HS-27A (cell line): ENCODE measurements at regions not wholly inside any gene's neighbourhood (a gene's known extent, or its start where the extent isn't known, plus 50 kb on each side); places are given as distances from the start of the nearest gene placed in this dataset.
A peak's percentile ranks its signal among the peaks of the same experiment; 100 is the strongest.
"Not testable (repeated sequence)": the region's sequence is repeated elsewhere in the genome, so short reads cannot be mapped to it uniquely, and the experiment has no call there.

Experiments used
- DNase-seq: peaks from one replicate; pipeline ENCODE4 v3.0.0-alpha.2; 2012; ENCODE audit warnings: low read depth, missing footprints

DNA sequence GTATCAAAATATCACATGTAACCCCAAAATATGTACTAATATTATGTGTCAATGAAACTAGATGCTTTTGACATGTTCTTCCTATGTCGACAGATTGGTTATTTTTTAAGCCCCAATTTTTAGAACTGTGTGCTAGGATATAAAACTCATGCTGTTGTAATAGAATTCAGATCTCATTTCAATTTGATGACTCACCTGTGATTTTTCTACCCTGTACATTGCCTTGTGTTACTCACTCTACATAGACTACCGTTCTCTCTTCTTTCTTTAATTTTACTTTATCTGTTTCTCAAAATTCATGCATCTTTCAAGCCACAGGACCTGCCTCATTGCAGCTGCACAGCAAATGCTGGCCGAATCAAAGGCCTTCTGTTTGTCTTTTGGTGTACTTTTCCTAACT lies 284.5 kb downstream of the MAT2B start:
- DNase-seq = peak; percentile 7

DNA sequence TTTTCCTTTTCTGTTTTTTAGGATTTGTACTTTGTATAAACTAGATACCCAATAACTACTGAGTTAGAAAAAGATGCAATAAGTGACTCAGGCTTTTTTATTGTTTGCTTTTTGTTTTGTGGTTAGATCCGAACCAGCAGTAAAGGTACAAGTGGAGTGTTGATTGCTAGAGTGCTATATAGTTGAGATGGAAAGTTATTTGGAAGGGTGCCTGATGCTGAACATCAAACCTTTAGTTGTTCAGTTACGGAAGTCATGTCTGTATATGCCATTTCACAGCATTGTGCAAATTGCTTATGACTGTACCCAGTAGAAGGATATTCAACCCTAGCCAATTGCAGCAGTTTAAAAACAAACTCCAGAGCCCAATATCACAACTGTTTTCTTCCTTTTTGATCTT lies 285.1 kb downstream of the MAT2B start:
- no peak for DNase-seq

DNA sequence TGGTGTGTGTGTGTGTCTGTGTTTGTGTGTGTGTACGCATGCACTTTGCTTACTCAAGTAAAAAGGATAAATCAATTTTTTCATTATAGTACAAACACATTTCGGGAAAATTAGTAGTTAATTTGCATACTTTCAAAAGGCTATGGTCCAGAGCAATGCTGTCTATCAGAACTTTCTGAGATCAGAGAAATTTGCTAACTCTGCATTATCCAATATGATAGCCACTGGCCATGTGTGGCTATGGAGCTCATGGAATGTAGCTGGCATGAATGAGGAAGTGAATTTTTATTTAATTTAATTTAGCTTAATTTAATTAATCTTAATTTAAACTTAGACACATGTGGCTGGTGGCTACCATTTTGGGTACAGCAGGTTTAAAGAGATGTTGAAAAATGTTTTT lies 289.6 kb downstream of the MAT2B start:
- no peak for DNase-seq

DNA sequence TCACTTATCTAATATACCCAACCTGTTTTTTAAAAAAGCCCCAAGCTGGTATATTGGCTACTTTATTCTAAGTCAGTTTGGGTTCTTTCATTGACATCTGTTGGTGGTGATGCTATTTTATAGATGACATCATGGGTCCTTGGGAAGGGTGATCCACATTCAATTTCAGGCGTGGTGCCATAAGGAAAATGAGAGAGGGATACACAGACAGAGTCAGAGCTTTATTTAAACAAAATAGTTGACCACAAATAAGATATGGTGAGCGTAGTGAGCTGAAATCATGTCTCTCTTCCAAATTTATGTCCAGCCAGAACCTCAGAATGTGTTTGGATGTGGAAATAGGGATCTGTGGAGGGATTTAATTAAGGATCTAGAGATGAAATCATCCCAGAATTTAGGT lies 302.4 kb downstream of the MAT2B start:
- no peak for DNase-seq

DNA sequence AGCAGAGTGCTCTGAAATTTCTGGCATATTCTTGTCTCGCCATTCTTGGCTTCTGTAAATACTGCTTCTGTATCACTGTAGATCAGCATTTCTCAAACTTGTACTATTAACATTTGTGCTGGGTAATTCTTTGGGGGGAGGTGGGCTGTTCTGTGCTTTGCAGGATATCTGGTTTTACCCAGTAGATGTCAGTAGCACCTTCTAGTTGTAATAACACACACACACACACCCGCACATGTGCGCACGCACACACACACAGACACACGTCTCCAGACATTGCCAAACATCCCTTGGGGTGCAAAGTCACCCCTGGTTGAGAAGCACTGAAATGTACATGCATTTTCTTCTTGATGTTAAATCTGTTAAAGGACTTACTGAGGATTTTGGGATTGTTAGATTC lies 304.1 kb downstream of the MAT2B start:
- DNase-seq = no peak

DNA sequence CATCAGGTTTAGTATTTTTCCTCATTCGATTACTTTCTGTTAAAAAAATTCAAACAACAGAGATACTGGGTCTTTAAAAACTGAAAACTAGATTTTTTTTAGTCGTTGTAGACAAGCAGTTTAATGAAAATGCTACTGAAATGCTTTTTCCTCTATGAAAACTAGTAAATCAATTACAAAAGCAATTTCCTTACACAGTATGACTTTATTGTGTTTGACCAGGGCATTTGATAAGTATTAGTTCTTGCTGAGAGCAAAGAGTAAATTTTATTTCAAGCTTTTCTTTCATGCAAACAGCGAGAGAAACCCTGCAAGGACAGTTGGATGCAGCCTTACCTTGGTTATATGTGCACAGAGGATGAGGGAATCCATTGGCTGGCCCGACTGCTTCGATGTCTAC lies 308.5 kb downstream of the MAT2B start:
- no peak for DNase-seq

DNA sequence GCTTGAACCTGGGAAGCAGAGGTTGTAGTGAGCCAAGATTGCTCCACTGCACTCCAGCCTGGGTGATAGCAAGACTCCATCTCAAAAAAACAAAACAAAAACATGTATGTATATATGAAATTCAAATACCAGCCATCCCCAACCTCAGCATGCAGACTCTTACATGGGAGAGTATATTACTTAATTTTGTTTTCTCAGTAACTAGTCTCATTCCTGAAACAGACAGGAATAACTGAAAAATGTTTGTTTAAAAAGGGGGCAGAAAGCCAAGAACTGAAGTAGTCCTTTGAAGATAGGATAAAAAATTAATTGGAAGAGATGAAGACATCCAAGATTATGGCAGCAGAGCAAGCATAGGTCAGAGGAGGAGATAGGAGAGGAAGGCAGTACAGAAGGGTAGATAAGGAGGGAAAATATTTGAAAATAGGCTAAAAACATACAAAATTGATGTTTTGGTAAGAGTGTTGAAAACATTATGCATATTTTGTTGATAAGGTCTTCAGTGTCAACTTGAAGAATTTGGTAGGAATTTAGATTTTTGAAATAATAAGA lies 309.9 kb downstream of the MAT2B start:
- DNase-seq = no peak

DNA sequence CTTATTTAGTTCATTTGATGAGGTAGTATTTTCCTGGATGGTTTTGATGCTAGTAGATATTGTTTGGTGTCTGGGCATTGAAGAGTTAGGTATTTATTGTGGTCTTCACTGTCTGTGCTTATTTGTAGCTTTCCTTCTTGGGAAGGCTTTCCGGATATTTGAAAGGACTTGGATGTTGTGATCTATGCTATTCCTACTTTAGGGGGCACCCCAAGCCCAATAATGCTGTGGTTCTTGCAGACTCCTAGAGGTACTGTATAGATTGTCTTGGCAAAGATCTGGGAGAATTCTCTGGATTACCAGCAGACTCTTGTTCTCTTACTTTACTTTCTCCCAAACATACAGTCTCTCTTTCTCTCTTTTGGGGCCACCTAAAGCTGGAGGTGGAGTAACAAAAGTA lies 315.7 kb downstream of the MAT2B start:
- no peak for DNase-seq

DNA sequence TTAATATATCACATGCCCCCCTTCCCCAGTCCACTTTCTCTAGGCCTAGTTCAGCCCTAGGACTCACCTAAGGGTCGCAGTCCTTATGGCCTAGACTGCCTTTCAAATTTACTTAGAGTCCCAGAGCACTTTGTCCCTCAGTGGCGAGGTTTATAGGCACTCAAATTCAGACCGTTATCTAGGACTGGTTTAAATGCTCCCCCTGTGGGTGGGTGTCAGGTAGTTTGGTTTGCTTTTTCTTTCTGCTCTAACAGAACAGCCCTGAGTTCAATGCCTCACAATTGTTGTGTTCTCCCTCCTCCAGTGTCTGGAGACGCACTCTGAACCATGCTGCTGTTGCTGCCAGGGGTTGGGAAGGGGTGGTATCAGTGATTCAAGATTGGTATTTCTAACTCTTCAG lies 317.1 kb downstream of the MAT2B start:
- DNase-seq = no peak

DNA sequence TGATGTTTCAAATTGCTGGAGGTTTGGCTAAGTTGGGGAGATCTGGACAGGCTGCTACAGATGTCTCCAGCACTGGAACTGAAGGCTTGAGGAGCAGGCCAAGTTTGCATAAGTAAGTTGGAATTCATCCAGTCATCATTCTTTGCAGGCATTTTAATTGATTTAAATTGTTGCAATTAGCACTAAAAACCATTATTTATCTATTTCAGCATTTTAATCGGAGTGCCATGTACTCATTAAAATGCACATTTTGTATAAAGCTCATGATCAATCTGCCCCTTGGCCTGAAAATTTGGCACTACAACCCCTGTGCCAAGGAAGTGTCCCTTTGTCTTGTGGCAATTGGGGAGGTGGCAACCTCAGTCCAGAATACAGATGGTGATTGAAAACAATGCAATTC lies 320.2 kb downstream of the MAT2B start:
- no peak for DNase-seq

DNA sequence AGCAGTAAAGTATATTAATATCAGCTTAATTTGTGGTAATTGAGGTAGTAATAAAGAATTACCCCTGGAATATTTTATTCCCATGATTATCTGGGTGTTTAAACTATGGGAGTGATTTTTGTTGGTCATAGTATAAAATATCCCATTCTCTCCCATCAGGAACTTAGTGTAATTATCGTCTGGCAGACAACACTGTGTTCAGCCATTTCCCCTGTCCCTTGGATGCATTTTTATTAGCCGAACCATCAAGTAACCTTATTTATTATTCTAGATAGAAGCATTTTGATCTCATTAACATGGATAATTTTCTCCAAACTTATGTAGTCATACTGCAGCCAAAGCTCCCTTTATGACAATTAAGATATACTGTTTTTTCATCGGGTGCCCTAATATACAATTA lies 320.8 kb downstream of the MAT2B start:
- DNase-seq = no peak

DNA sequence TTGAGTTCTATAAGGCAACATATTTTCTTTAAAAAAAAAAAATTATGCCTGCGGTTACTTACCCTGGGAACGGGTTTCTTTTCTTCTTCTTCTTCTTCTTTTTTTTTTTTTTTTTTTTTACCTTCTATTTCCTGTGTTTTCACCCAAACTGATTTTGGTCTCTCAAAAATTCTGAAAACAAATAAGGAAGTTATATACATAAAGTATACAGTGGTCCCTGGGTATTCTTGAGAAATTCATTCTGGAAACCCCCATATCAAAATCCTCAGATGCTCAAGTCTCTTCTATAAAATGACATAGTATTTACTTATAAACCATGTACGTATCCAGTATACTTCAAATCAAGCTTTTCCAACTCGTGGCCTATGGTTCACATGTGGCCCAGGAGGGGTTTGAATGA lies 326.7 kb downstream of the MAT2B start:
- no peak for DNase-seq

DNA sequence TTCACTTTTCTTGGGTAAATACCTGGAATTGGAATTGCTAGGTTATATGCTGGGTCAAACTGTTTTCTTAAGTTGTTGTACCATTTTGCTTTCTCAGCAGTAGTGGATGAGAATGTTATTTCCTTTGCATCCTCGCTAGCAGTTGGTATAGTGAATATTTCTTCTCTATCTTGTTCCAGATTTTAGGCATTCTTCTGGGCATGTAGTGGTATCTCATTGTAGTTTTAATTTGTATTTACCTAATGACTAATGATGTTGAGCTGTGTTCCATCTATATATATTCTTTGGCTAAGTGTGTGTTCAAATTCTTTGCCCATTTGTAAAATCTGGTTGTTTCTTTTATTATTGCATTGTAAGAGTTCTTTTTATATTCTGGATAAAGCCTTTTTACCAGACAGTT lies 333.3 kb downstream of the MAT2B start:
- no peak for DNase-seq

DNA sequence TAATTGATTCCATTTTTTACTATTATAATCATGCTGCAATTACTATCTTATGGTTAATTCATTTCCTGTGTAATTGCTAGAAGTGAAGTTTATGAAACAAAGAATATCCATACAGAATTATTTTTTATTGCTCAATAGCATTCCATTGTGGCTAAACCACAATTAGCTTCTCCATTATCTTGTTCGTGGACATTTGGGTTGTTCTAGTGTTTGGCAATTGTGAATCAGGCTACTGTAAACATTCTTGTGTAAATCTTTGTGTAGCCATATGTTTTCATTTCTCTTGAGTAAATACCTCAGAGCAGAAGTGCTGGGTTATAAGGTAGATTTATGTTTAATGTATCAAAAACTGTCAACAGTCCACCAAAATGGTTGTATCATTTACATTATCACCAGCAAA lies 341.1 kb downstream of the MAT2B start:
- DNase-seq = no peak

DNA sequence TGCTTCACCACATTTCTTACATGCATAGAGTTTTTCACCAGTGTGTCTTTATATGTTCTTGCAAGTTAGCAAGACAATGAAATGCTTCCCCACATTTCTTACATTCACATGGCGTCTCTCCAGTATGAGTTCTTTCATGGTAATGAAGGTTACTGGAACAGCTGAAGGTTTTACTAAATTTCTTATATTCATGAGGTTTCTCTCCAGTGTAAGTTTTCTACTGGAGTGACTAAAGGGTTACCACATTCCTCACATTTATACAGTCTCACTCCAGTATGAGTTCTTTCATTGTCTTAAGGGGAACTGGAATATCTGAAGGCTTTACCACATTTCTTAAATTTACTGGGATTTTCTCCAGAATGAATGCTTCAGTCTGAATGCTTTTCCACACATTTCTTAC lies 350.3 kb downstream of the MAT2B start:
- no peak for DNase-seq

DNA sequence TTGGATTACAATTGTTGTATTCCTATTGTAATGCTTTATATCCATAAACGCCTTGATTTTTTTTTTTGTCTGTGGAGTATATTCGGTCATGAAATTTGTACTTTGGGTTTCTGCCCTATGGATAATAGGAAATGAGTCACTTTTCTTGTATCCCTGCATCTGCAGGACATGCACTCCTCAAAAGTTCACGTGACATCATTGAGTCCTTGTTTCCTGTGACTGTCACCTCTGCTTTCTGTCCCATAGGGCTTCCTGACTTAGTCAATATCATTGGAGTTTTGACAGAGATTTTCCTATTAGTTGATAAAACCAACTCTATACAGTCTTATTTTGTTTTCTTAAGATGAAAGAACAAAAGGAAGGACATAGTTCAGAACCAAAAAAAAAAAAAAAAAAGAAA lies 356.3 kb downstream of the MAT2B start:
- no peak for DNase-seq

DNA sequence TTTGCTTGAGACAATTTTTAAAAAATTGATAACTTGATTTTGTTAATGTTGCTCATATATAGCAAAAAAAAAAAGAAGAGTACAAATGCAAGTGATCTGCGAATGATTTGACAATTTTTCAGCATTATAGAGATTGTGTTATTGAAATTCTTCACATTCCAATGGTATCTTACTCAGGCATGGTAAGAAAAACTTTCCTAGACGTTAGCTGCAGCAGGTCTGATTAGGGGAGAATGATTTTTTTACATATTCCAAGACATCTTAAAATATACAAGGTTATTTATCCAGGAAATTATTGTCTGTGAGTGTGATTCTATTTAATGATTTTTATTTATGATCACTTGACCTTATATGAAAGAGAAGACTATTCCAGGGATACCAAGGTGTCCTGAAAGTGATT lies 361.9 kb downstream of the MAT2B start:
- DNase-seq = no peak

DNA sequence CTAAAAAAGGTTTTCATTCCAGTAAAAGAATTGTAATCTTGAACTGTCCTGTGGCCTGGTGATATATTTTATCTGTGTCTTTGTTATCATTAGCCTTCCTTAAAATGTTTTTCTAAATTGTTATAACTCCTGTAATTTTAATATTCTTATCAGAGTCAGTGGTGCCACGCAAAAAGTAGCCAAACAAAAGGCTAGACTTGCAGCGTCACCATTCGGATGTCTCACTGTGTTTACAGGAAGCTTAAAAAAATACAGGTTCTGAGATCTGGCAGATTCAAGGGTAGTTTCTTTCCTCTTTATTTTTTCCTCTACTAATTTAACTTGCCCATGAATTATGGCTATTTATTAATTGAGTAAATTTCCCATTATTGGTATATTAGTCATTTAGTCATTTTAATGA lies 362.3 kb downstream of the MAT2B start:
- no peak for DNase-seq

DNA sequence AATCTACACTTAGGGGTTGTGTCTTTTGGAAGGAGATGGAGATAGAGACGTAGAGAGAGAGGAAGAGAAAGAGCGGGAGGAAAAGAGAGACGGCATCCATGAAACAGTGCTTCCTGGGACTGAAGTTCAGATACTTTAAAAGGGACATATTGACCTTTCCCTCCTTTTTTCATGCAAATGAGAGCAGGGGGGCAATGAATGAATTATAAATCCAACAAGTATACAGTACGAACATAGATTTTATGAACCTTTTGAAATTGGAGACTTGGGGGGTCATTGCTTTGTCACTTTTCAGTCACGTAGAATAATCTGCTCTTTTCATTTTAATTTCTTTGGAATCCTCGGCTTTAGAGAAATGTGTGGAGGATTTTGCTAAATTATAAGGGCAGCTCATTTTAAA lies 364.2 kb downstream of the MAT2B start:
- no peak for DNase-seq

DNA sequence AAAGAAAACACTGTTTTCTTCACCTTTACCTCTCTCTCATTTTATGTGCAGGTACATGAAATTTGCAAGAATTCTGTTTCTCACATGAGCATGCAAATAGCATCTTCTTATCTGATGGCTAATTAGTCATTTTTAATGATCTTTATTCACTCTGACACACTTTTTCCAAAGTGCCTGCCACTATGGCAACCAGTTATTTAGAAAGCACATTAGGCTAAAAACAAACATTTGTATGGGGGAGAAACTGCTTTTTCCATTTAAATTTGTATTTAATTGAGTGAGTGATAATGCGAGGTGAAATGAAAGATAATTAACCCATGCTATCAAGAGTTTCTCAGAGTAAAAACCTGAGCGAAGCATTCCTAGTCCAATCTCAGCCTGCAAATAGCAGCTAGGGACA lies 365.0 kb downstream of the MAT2B start:
- DNase-seq = no peak

DNA sequence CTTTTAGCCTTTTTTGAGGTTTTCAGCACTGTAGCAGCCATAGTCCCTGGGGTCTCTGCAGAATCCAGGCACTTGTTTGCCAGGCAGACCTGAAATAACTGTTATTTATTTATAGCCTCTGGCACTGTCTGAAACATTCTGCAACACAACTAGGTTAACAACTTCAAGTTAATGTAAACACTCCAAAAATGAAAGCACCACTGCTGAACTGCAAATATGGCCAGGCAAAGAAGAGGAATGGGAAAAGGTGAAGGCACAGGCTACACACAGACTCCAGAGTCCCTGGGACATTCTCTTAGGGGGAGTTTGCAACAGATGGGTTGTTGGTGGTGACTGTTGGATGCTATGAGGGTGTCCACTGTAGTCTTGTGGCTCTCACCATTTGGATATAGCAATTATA lies 369.0 kb downstream of the MAT2B start:
- no peak for DNase-seq

DNA sequence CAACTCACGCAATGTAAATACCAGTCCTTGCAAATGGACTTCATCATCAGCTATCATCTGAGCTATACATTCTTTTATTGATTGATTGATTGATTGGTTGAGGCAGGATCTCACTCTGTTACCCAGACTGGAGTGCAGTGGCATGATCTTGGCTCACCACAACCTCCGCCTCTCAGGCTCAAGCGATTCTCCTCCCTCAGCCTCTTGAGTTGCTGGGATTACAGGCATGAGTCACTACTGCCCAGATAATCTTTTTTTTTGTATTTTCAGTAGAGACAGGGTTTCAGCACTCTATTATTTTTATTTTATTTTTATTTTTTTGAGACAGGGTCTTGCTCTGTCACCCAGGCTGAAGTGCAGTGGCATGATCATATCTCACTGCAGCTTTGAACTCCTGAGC lies 369.5 kb downstream of the MAT2B start:
- DNase-seq = not testable (repeated sequence)

DNA sequence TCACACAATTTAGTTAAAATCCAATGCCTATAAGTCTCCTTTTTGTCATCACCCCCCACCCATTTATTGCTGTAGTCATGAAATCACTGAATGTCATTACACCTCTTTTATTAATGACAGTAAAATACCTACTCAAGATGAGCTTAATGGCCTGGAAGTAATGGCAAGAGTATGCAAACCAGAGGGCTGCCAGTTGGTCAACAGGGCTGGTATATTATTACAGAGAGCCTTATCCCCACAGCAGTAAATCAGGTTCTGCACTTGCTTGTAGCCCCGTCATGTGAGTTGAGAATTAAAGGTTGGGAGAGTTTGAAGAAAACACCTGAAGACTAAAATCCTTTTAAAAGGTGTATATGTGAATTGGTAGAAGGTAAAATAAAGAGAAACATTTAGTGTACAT lies 372.4 kb downstream of the MAT2B start:
- no peak for DNase-seq

DNA sequence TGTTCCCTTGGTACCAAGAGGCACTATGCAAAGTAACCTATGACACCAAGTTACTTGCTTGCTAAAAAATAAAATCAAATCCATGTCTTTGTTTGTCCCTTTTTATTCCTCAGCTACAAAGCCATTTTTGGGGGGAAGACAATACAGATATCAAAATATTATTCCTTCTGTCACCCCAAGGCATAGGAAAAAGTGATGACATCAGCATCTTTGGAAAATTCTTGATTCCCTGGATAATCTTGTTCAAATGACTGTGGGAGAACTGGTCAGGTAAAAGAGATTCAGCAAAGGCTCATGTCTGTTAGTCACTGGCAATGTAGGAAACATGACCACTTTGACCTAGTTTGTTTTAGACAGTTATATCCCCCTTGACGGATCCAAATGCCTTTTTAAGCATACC lies 373.1 kb downstream of the MAT2B start:
- DNase-seq = no peak

DNA sequence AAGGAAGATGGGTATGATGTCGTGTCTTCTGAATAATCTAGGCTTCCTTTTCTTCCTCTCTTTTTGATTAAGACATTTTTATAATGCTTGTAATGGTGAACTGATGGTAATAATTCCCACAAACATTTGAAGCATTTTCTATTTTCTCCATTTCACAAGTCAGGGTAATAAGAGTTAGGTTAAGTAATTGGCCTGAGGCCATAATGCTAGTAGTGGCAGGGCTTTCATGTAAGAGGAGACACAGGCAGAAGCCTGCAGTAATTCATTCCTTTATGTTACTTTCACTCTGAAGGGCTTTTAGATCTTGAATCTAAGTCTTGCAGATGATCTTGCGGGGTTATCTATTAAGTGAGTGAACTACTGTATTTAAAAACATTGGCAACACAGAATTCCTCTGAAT lies 374.9 kb downstream of the MAT2B start:
- DNase-seq = no peak
